NCI-H460 (cell line): ENCODE measurements at regions not wholly inside any gene's neighbourhood (a gene's known extent, or its start where the extent isn't known, plus 50 kb on each side); places are given as distances from the start of the nearest gene placed in this dataset.
"Not testable (repeated sequence)": the region's sequence is repeated elsewhere in the genome, so short reads cannot be mapped to it uniquely, and the experiment has no call there.

Experiments used
- DNase-seq: peaks from one replicate; pipeline ENCODE4 v3.0.0-alpha.2; 2016; ENCODE audit warnings: low read depth; ENCODE audit errors: extremely low read depth

GRCh38 chr13:43946281-43946680, 66.6 kb downstream of the LACC1 start:
- DNase-seq = no peak

GRCh38 chr13:43947897-43948458, 68.3 kb downstream of the LACC1 start:
- DNase-seq = no peak

- DNase-seq = no peak
These were observed 73.7 kb downstream of the LACC1 start for GRCh38 chr13:43953370-43953769.

- not testable (repeated sequence) for DNase-seq
These were observed 77.3 kb downstream of the LACC1 start for GRCh38 chr13:43956975-43957374.

GRCh38 chr13:43959291-43959690, 79.6 kb downstream of the LACC1 start:
- DNase-seq = no peak

- DNase-seq = no peak
These were observed 82.2 kb downstream of the LACC1 start for GRCh38 chr13:43961909-43962308.

- DNase-seq = no peak
These were observed 84.0 kb downstream of the LACC1 start for GRCh38 chr13:43963726-43964125.

GRCh38 chr13:43964698-43965458, 85.2 kb downstream of the LACC1 start:
- DNase-seq = no peak

GRCh38 chr13:43965459-43965845, 85.7 kb downstream of the LACC1 start:
- no peak for DNase-seq

- DNase-seq = not testable (repeated sequence)
These were observed 88.7 kb downstream of the LACC1 start for GRCh38 chr13:43968251-43968942.

GRCh38 chr13:43968943-43969690, 89.4 kb downstream of the LACC1 start:
- not testable (repeated sequence) for DNase-seq

- DNase-seq = not testable (repeated sequence)
These were observed 90.2 kb downstream of the LACC1 start for GRCh38 chr13:43969919-43970318.

GRCh38 chr13:43970520-43971242, 91.0 kb downstream of the LACC1 start:
- DNase-seq = not testable (repeated sequence)

- not testable (repeated sequence) for DNase-seq
These were observed 91.6 kb downstream of the LACC1 start for GRCh38 chr13:43971324-43971723.

- no peak for DNase-seq
These were observed 98.2 kb downstream of the LACC1 start for GRCh38 chr13:43977911-43978310.

GRCh38 chr13:43978688-43979087, 99.0 kb downstream of the LACC1 start:
- DNase-seq = no peak

- DNase-seq = no peak
These were observed 99.8 kb downstream of the LACC1 start for GRCh38 chr13:43979492-43979891.

- no peak for DNase-seq
These were observed 100.9 kb downstream of the LACC1 start for GRCh38 chr13:43980587-43980986.

GRCh38 chr13:43981091-43981490, 101.4 kb downstream of the LACC1 start:
- no peak for DNase-seq

GRCh38 chr13:43981512-43982301, 102.0 kb downstream of the LACC1 start:
- no peak for DNase-seq
